ENCODE measurements at regions not wholly inside any gene's neighbourhood (a gene's known extent, or its start where the extent isn't known, plus 50 kb on each side); places are given as distances from the start of the nearest gene placed in this dataset.

GRCh38 chr7:38040831-38041230 is 120.4 kb downstream of the EPDR1 start:
- TF ChIP-seq REST (IDR thresholded peaks at IDR 0.05; ENCODE audit: low read depth) = no peak
- no peak for TF ChIP-seq TAF1 (IDR thresholded peaks at IDR 0.05; ENCODE audit: low read depth)
- no peak for TF ChIP-seq ZBTB7A (IDR thresholded peaks at IDR 0.05; ENCODE audit: low read depth)
- TF ChIP-seq RAD21 (IDR thresholded peaks at IDR 0.05; ENCODE audit: low read depth) = no peak
- no peak for TF ChIP-seq YY1 (IDR thresholded peaks at IDR 0.05; ENCODE audit: low read depth)
- TF ChIP-seq NFIC (IDR thresholded peaks at IDR 0.05) = no peak
